Vagina (tissue), 2 donors: ENCODE measurements at regions not wholly inside any gene's neighbourhood (a gene's known extent, or its start where the extent isn't known, plus 50 kb on each side); places are given as distances from the start of the nearest gene placed in this dataset.
"Not testable (repeated sequence)": the region's sequence is repeated elsewhere in the genome, so short reads cannot be mapped to it uniquely, and the experiment has no call there.

Experiments
- DNase-seq, 2 donors: peaks; one replicate each; pipeline ENCODE4 v3.0.0-alpha.2; 2017; ENCODE audit errors: extremely low spot score in 2 of 2
- H3K27ac ChIP-seq: fragments of 200-600 bp; sonication (generic); one replicate; pipeline ENCODE4 v1.5.1; 2019
- H3K27me3 ChIP-seq: fragments of 200-600 bp; sonication (generic); one replicate; pipeline ENCODE4 v1.5.1; 2019
- H3K36me3 ChIP-seq, 2 donors: fragments of 200-600 bp; sonication (generic); one replicate each; pipeline ENCODE4 v1.5.1; 2017 to 2019
- H3K4me1 ChIP-seq: fragments of 200-600 bp; sonication (generic); one replicate; pipeline ENCODE4 v1.5.1; 2019
- H3K4me3 ChIP-seq, 2 donors: fragments of 200-600 bp; sonication (generic); 1 replicate in 1 of 2; 2 replicates in 1 of 2; pipeline ENCODE4 v1.5.1; 2016 to 2019
- H3K9me3 ChIP-seq: fragments of 200-600 bp; sonication (generic); one replicate; pipeline ENCODE4 v1.5.1; 2019
- CTCF ChIP-seq, 3 experiments: fragments of 450-650 bp in 2 of 3; fragments of 200-600 bp in 1 of 3; sonication (generic) in 1 of 3; IDR thresholded peaks; one replicate each; pipeline ENCODE4 v1.5.1; 2017 to 2019; ENCODE audit warnings: antibody characterized with exemption in 3 of 3, mild to moderate bottlenecking in 2 of 3, moderate library complexity in 2 of 3
- POLR2A ChIP-seq, 2 donors: fragments of 450-650 bp; IDR thresholded peaks; one replicate each; pipeline ENCODE4 v1.6.1; 2017; ENCODE audit warnings: antibody characterized with exemption in 2 of 2, mild to moderate bottlenecking in 2 of 2, moderate library complexity in 2 of 2
- POLR2AphosphoS5 ChIP-seq, 2 donors: sonication (generic); formaldehyde crosslinking; IDR thresholded peaks; one replicate each; pipeline ENCODE4 v1.9.0; 2017; ENCODE audit warnings: antibody characterized with exemption in 2 of 2, mild to moderate bottlenecking in 2 of 2, low read depth in 1 of 2; ENCODE audit not compliant: insufficient read depth in 1 of 2
- intact Hi-C: fragments of 100-400 bp; cut with DNase I; formaldehyde crosslinking; loops from one replicate; pipeline ENCODE4 v1.15.1; 2023

DNA sequence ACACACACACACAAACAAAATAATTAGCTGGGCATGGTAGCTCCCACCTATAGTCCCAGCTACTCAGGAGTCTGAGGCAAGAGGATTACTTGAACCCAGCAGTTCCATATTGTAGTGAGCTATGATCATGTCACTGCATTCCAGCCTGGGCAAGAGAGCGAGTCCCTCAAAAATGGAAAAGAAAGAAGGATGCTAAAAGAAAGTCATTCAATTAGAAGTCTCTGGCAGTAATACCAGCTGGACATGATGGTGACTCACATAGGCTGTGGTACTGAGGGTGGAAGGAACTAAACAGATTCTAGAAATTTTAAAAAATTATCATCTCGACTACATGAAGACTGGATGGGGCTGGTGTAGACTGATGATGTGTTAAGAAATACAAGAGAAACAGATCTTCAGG lies 385.3 kb downstream of the ETV1 start:
- Histone ChIP-seq H3K4me1 (no peaks in the 10 kb centered on the region), H3K36me3 (no peaks in the 10 kb centered on the region), H3K4me3 (no peak overlapping the region), H3K27ac (no peak overlapping the region), H3K9me3 (no peaks in the 10 kb centered on the region), H3K27me3 (no peaks in the 10 kb centered on the region)
- intact Hi-C loops, result no loop called here
- no peak for DNase-seq
- TF ChIP-seq CTCF (IDR thresholded peaks at IDR 0.05) (no peak), POLR2AphosphoS5 (IDR thresholded peaks at IDR 0.05; ENCODE audit: insufficient read depth in 1 of 2, low read depth in 1 of 2) (no peak), POLR2A (IDR thresholded peaks at IDR 0.05) (no peak)

GRCh38 chr7:13610372-13610771 lies 379.1 kb downstream of the ETV1 start:
- intact Hi-C loops, result no loop called here
- no peaks in the 10 kb centered on the region for H3K4me1 ChIP-seq

GRCh38 chr7:13615679-13616078 lies 373.8 kb downstream of the ETV1 start:
- Histone ChIP-seq H3K9me3 (no peaks in the 10 kb centered on the region), H3K27me3 (no peaks in the 10 kb centered on the region), H3K27ac (no peak overlapping the region), H3K4me1 (no peaks in the 10 kb centered on the region), H3K4me3 (no peak overlapping the region), H3K36me3 (no peaks in the 10 kb centered on the region)
- no peak for DNase-seq
- TF ChIP-seq POLR2AphosphoS5 (IDR thresholded peaks at IDR 0.05; ENCODE audit: insufficient read depth in 1 of 2, low read depth in 1 of 2) (no peak), CTCF (IDR thresholded peaks at IDR 0.05) (no peak), POLR2A (IDR thresholded peaks at IDR 0.05) (no peak)
- intact Hi-C loops, result no loop called here

More at GRCh38 chr7:13610372-13610771, 379.1 kb downstream of the ETV1 start:
- no peaks in the 10 kb centered on the region for H3K36me3 ChIP-seq
- H3K9me3 ChIP-seq, result no peaks in the 10 kb centered on the region
- H3K27me3 ChIP-seq, result no peaks in the 10 kb centered on the region
- DNase-seq, result no peak
- H3K27ac ChIP-seq, result no peak overlapping the region
- H3K4me3 ChIP-seq, result no peak overlapping the region
- TF ChIP-seq POLR2A (IDR thresholded peaks at IDR 0.05), result no peak
- no peak for TF ChIP-seq CTCF (IDR thresholded peaks at IDR 0.05)

- no peaks in the 10 kb centered on the region for H3K4me1 ChIP-seq
- TF ChIP-seq POLR2AphosphoS5 (IDR thresholded peaks at IDR 0.05; ENCODE audit: insufficient read depth in 1 of 2, low read depth in 1 of 2), result no peak
- TF ChIP-seq POLR2A (IDR thresholded peaks at IDR 0.05), result no peak
- no peak for TF ChIP-seq CTCF (IDR thresholded peaks at IDR 0.05)
- no peaks in the 10 kb centered on the region for H3K27me3 ChIP-seq
- no peaks in the 10 kb centered on the region for H3K36me3 ChIP-seq
- H3K9me3 ChIP-seq, result no peaks in the 10 kb centered on the region
- H3K4me3 ChIP-seq, result no peak overlapping the region
- intact Hi-C loops, result no loop called here
- H3K27ac ChIP-seq, result no peak overlapping the region
- DNase-seq, result no peak
Measured at GRCh38 chr7:13627455-13627854, 362.0 kb downstream of the ETV1 start.

- no peak for DNase-seq
- Histone ChIP-seq H3K4me3 (no peak overlapping the region), H3K27ac (no peak overlapping the region), H3K9me3 (no peaks in the 10 kb centered on the region), H3K4me1 (no peaks in the 10 kb centered on the region), H3K27me3 (no peaks in the 10 kb centered on the region), H3K36me3 (no peaks in the 10 kb centered on the region)
- intact Hi-C loops, result no loop called here
- TF ChIP-seq POLR2A (IDR thresholded peaks at IDR 0.05) (no peak), CTCF (IDR thresholded peaks at IDR 0.05) (no peak), POLR2AphosphoS5 (IDR thresholded peaks at IDR 0.05; ENCODE audit: insufficient read depth in 1 of 2, low read depth in 1 of 2) (no peak)
Measured at GRCh38 chr7:13628239-13629001, 361.0 kb downstream of the ETV1 start.

DNA sequence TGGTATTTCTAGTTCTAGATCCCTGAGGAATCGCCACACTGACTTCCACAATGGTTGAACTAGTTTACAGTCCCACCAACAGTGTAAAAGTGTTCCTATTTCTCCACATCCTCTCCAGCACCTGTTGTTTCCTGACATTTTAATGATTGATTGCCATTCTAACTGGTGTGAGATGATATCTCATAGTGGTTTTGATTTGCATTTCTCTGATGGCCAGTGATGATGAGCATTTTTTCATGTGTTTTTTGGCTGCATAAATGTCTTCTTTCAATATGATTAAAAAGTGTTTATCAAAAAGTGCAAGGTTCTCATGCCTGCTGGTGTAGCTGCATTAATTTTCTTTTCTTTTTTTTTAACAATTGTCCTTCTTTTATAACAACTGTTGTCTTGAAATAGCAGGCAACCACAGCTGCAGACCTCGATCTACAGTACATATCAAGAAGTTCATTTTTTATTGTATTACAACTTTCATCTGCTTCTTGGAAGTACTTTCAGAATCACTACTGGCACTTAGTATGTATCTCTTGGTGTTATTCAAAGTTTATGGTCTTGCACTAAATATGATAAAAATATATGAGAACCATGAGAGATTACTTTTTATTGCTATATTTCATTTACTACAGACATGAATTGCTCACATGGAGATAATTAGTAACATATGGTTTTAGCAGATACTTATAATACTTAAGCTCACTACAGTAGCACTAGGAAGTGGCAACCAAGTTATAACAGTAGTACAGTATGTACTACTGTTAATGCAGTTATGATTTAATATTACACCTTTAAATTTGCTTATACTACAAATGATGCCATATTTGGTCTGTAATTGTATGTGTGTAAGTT lies 358.0 kb downstream of the ETV1 start:
- H3K9me3 ChIP-seq, intact Hi-C loops, H3K36me3 ChIP-seq, H3K4me1 ChIP-seq, DNase-seq, H3K27ac ChIP-seq, H3K27me3 ChIP-seq, H3K4me3 ChIP-seq: not testable (repeated sequence)
